ENCODE measurements at regions not wholly inside any gene's neighbourhood (a gene's known extent, or its start where the extent isn't known, plus 50 kb on each side); places are given as distances from the start of the nearest gene placed in this dataset.

- Histone ChIP-seq H3K9me2 (ENCODE audit: low read depth, low read length) (no peaks in the 10 kb centered on the region), H3K36me3 (ENCODE audit: insufficient read depth, low read length) (no peaks in the 10 kb centered on the region), H3K4me3 (ENCODE audit: low read depth, low read length, poor library complexity, severe bottlenecking) (no peak overlapping the region), H3K9me3 (ENCODE audit: low read length) (no peaks in the 10 kb centered on the region), H3K27me3 (ENCODE audit: insufficient read depth, low read length) (no peaks in the 10 kb centered on the region), H3K4me2 (ENCODE audit: low read length) (no peak overlapping the region), H3K9ac (ENCODE audit: low read length) (no peak overlapping the region), H2AFZ (ENCODE audit: low read length) (no peak overlapping the region), H3K27ac (ENCODE audit: low read depth, low read length, poor library complexity, severe bottlenecking) (no peak overlapping the region), H3F3A (ENCODE audit: insufficient read depth, low read length) (no peaks in the 10 kb centered on the region), H3K4me1 (ENCODE audit: insufficient read depth, low read length, severe bottlenecking) (no peaks in the 10 kb centered on the region), H3K79me2 (ENCODE audit: insufficient read depth, low read length) (no peaks in the 10 kb centered on the region), H4K20me1 (ENCODE audit: insufficient read depth, low read length) (no peaks in the 10 kb centered on the region)
- no peak for TF ChIP-seq EZH2 (IDR thresholded peaks at IDR 0.05; ENCODE audit: borderline replicate concordance, low read length)
- no peak for TF ChIP-seq CTCF (IDR thresholded peaks at IDR 0.05; ENCODE audit: low read length)
These were observed 163.2 kb downstream of the RRAGC start for GRCh38 chr1:38696371-38696770.

- no peaks in the 10 kb centered on the region for H3K9me3 ChIP-seq (ENCODE audit: low read length)
- no peaks in the 10 kb centered on the region for H3K27me3 ChIP-seq (ENCODE audit: insufficient read depth, low read length)
- TF ChIP-seq EZH2 (IDR thresholded peaks at IDR 0.05; ENCODE audit: borderline replicate concordance, low read length) (no peak), CTCF (IDR thresholded peaks at IDR 0.05; ENCODE audit: low read length) (no peak)
- no peak overlapping the region for H3K9ac ChIP-seq (ENCODE audit: low read length)
- H3K79me2 ChIP-seq (ENCODE audit: insufficient read depth, low read length) = no peaks in the 10 kb centered on the region
- no peaks in the 10 kb centered on the region for H3F3A ChIP-seq (ENCODE audit: insufficient read depth, low read length)
- H3K4me1 ChIP-seq (ENCODE audit: insufficient read depth, low read length, severe bottlenecking) = no peaks in the 10 kb centered on the region
- no peak overlapping the region for H3K4me2 ChIP-seq (ENCODE audit: low read length)
- no peak overlapping the region for H3K27ac ChIP-seq (ENCODE audit: low read depth, low read length, poor library complexity, severe bottlenecking)
- H3K9me2 ChIP-seq (ENCODE audit: low read depth, low read length) = no peaks in the 10 kb centered on the region
- no peak overlapping the region for H2AFZ ChIP-seq (ENCODE audit: low read length)
- no peaks in the 10 kb centered on the region for H4K20me1 ChIP-seq (ENCODE audit: insufficient read depth, low read length)
- H3K36me3 ChIP-seq (ENCODE audit: insufficient read depth, low read length) = no peaks in the 10 kb centered on the region
- H3K4me3 ChIP-seq (ENCODE audit: low read depth, low read length, poor library complexity, severe bottlenecking) = no peak overlapping the region
These were observed 165.8 kb downstream of the RRAGC start for GRCh38 chr1:38693759-38694158.

GRCh38 chr1:38693031-38693430, 166.5 kb downstream of the RRAGC start:
- H3K9ac ChIP-seq (ENCODE audit: low read length) = no peak overlapping the region
- no peak overlapping the region for H3K4me3 ChIP-seq (ENCODE audit: low read depth, low read length, poor library complexity, severe bottlenecking)
- H3K4me2 ChIP-seq (ENCODE audit: low read length) = no peak overlapping the region
- no peak overlapping the region for H2AFZ ChIP-seq (ENCODE audit: low read length)
- H3K79me2 ChIP-seq (ENCODE audit: insufficient read depth, low read length) = no peaks in the 10 kb centered on the region
- no peaks in the 10 kb centered on the region for H3K27me3 ChIP-seq (ENCODE audit: insufficient read depth, low read length)
- H3K9me2 ChIP-seq (ENCODE audit: low read depth, low read length) = no peaks in the 10 kb centered on the region
- H3K4me1 ChIP-seq (ENCODE audit: insufficient read depth, low read length, severe bottlenecking) = no peaks in the 10 kb centered on the region
- TF ChIP-seq CTCF (IDR thresholded peaks at IDR 0.05; ENCODE audit: low read length) (no peak), EZH2 (IDR thresholded peaks at IDR 0.05; ENCODE audit: borderline replicate concordance, low read length) (no peak)
- no peaks in the 10 kb centered on the region for H3K9me3 ChIP-seq (ENCODE audit: low read length)
- H3K36me3 ChIP-seq (ENCODE audit: insufficient read depth, low read length) = no peaks in the 10 kb centered on the region
- H4K20me1 ChIP-seq (ENCODE audit: insufficient read depth, low read length) = no peaks in the 10 kb centered on the region
- H3F3A ChIP-seq (ENCODE audit: insufficient read depth, low read length) = no peaks in the 10 kb centered on the region
- no peak overlapping the region for H3K27ac ChIP-seq (ENCODE audit: low read depth, low read length, poor library complexity, severe bottlenecking)

Data from OCI-LY1 (cell line).